SK-N-SH treated with all-trans-retinoic acid at 6 μM for 48 hours (cell line): ENCODE measurements at regions not wholly inside any gene's neighbourhood (a gene's known extent, or its start where the extent isn't known, plus 50 kb on each side); places are given as distances from the start of the nearest gene placed in this dataset.

Experiments used
- RARB ChIP-seq: fragments of 250-450 bp; sonication (Bioruptor Pico); IDR thresholded peaks from 2 replicates; pipeline ENCODE4 v1.8.0; 2021; ENCODE audit warnings: mild to moderate bottlenecking, moderate library complexity
- ZNF565 ChIP-seq: fragments of 450-650 bp; formaldehyde crosslinking; conservative IDR thresholded peaks from 2 replicates; pipeline ENCODE4 v1.5.0; 2020; ENCODE audit warnings: low read depth, mild to moderate bottlenecking, moderate library complexity

GRCh38 chr12:98180603-98181002 lies 334.8 kb upstream of the TMPO start:
- TF ChIP-seq ZNF565 (CRISPR knock-in tag) (no peak), RARB (CRISPR knock-in tag) (no peak)
